Sigmoid colon (tissue), 4 donors: ENCODE measurements at regions not wholly inside any gene's neighbourhood (a gene's known extent, or its start where the extent isn't known, plus 50 kb on each side); places are given as distances from the start of the nearest gene placed in this dataset.

Experiments used
- POLR2A ChIP-seq, 2 donors: fragments of 450-650 bp; IDR thresholded peaks; one replicate each; pipeline ENCODE4 v1.6.1; 2016; ENCODE audit warnings: antibody characterized with exemption in 2 of 2, mild to moderate bottlenecking in 2 of 2, moderate library complexity in 2 of 2
- POLR2AphosphoS5 ChIP-seq, 4 donors: sonication (generic); formaldehyde crosslinking; IDR thresholded peaks; one replicate each; pipeline ENCODE4 v1.6.1; 2017; ENCODE audit warnings: antibody characterized with exemption in 4 of 4
- TF ChIP-seq, protein P1 (sequence below), 4 experiments: fragments of 450-650 bp in 3 of 4; fragments of 200-600 bp in 1 of 4; IDR thresholded peaks; one replicate each; pipeline ENCODE4 v1.5.1; 2016 to 2019; ENCODE audit warnings: antibody characterized with exemption in 4 of 4, mild to moderate bottlenecking in 3 of 4, moderate library complexity in 2 of 4

DNA sequence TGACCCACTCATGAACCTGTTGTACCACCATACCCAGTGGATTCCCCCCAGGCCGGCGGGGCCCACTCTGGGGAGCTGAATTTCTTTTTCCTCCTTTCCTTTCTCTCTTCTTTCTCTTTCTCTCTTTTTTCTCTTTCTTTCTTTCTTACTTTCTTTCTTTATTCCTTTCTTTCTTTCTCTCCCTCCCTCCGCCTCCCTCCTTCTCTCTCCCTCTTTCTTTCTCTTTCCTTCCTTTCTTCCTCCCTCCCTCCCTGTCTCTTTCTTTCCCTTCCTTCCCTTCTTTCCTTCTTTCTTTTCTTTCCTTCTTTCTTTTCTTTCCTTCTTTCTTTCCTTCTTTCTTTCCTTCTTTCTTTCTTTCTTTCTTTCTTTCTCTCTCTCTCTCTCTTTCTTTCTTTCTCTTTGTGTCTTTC is 327.7 kb downstream of the ZNF536 start:
- TF ChIP-seq, protein P1, sequence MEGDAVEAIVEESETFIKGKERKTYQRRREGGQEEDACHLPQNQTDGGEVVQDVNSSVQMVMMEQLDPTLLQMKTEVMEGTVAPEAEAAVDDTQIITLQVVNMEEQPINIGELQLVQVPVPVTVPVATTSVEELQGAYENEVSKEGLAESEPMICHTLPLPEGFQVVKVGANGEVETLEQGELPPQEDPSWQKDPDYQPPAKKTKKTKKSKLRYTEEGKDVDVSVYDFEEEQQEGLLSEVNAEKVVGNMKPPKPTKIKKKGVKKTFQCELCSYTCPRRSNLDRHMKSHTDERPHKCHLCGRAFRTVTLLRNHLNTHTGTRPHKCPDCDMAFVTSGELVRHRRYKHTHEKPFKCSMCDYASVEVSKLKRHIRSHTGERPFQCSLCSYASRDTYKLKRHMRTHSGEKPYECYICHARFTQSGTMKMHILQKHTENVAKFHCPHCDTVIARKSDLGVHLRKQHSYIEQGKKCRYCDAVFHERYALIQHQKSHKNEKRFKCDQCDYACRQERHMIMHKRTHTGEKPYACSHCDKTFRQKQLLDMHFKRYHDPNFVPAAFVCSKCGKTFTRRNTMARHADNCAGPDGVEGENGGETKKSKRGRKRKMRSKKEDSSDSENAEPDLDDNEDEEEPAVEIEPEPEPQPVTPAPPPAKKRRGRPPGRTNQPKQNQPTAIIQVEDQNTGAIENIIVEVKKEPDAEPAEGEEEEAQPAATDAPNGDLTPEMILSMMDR (IDR thresholded peaks at IDR 0.05), result no peak
- TF ChIP-seq POLR2A (IDR thresholded peaks at IDR 0.05) (no peak), POLR2AphosphoS5 (IDR thresholded peaks at IDR 0.05) (no peak)
